Coronary artery (tissue), 2 donors: ENCODE measurements at regions not wholly inside any gene's neighbourhood (a gene's known extent, or its start where the extent isn't known, plus 50 kb on each side); places are given as distances from the start of the nearest gene placed in this dataset.

Experiments used
- DNase-seq: peaks from one replicate; pipeline ENCODE4 v3.0.0-alpha.2; 2017; ENCODE audit warnings: low spot score
- H3K27ac ChIP-seq, 2 donors: fragments of 200-600 bp; sonication (generic); one replicate each; pipeline ENCODE4 v1.5.1; 2016 to 2019
- H3K4me3 ChIP-seq: fragments of 200-600 bp; sonication (generic); 2 replicates; pipeline ENCODE4 v1.5.1; 2016; ENCODE audit warnings: mild to moderate bottlenecking, moderate library complexity
- TF ChIP-seq, protein P1 (sequence below): fragments of 200-600 bp; sonication (generic); IDR thresholded peaks from one replicate; pipeline ENCODE4 v1.5.1; 2019; ENCODE audit warnings: antibody characterized with exemption

DNA sequence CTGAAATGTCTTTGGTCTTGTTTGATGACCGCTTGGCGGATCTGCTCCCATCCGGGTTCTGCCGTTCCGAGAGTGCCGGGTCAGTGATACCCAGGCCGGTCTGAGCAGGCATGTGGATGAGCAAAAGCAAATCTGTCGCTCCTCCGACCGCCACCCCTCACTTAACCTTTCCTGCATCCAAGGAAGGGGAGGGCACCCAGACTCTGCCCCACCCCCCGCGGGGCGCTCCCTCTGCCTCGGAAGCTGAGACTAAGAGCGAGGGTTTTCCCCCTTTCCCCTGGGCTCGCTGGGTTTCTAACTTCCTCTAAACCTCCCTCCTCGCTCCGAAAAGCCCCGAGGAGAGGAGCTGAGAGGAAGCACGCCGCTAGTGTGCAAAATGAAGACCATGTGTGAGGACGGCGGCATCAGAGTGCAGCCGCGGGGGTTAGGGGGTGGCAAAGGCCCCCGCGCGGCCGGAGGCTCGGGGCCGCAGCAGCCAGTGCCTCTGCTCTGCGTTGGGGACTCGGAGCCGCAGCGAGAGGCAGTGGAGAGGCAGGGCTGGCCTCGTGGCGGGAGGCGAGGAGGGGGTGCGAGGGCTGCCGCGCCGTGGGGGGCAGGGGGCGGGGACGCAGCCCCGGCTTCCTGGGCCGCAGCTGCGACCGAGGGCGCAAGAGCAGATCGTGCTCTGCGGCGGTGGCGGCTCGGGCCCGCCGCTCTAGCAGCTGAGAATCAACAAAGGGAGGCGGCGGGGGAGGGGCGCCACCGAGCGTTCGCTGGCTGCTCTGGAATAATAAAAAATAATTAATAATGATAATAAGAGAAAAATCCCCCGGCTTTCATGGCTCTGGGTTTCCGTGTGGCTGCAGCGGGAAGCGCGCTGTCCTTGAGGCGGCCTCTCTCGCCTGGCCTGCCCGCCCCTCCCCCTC, 55.8 kb upstream of the BCOR start:
- DNase-seq = no peak
- Histone ChIP-seq H3K27ac (peak overlapping the region; percentile 5 to 85), H3K4me3 (peak overlapping the region; percentile 69)
- TF ChIP-seq, protein P1, sequence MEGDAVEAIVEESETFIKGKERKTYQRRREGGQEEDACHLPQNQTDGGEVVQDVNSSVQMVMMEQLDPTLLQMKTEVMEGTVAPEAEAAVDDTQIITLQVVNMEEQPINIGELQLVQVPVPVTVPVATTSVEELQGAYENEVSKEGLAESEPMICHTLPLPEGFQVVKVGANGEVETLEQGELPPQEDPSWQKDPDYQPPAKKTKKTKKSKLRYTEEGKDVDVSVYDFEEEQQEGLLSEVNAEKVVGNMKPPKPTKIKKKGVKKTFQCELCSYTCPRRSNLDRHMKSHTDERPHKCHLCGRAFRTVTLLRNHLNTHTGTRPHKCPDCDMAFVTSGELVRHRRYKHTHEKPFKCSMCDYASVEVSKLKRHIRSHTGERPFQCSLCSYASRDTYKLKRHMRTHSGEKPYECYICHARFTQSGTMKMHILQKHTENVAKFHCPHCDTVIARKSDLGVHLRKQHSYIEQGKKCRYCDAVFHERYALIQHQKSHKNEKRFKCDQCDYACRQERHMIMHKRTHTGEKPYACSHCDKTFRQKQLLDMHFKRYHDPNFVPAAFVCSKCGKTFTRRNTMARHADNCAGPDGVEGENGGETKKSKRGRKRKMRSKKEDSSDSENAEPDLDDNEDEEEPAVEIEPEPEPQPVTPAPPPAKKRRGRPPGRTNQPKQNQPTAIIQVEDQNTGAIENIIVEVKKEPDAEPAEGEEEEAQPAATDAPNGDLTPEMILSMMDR = no peak

DNA sequence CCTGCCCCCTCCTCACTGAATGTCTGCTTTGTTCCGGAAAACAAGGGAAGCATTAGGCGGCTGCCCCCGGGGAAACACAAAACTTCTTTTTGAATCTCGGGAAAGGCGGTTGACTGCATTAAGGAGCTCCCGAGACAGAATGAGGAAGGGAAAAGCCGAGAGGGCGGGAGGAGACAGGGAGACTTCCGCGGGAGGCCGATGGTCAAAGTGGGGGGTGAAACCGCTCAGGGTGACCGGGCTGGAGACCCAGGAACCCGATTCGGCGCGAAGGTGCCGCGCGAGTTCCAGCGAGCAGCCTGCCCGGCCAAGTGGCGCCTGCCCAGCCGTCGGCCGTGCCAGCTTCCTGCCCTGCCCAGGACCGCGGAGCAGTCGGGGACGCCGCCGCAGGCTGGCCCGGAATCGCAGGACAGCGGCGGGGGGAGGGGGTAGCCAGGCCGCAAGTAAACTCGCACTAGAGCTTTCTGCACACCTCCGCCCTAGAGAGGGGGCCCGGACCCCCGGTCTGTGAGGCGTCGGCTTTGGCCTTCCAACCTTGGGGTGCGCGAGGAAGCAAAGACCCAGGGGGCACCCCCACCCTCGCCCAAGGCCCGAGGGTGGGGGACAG, 55.1 kb upstream of the BCOR start:
- no peak for DNase-seq
- Histone ChIP-seq H3K4me3 (peak overlapping the region; percentile 69), H3K27ac (peak overlapping the region; percentile 5 to 85)
- TF ChIP-seq, protein P1 = no peak

DNA sequence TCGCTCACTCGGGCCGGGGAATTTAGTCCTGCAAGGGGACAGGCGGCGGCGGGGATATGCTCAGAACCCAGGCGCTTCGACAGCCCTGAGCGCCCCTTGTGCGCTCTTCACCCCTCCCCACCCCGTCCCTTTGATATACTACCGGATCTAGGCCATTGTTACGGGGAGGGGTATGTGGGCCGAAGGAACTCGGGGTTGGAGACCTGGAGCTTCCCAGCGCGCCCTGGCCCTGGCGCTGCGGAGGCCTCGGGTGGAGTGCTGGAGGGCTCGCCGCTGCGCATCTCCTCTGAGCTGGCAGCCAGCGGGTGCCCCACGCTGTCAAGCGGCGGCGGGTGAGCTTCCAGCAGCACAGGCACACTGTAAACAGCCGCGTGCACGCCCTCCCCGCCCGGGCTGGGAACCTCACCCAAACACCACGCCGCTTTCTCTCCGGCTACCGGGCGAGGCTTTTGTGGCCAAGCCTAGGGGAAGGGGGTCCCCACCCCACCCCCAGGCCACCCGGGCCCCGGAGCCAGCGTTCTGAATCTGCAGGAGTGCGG, 54.5 kb upstream of the BCOR start:
- TF ChIP-seq, protein P1 = no peak
- peak overlapping the region; percentile 5 to 85 for H3K27ac ChIP-seq

DNA sequence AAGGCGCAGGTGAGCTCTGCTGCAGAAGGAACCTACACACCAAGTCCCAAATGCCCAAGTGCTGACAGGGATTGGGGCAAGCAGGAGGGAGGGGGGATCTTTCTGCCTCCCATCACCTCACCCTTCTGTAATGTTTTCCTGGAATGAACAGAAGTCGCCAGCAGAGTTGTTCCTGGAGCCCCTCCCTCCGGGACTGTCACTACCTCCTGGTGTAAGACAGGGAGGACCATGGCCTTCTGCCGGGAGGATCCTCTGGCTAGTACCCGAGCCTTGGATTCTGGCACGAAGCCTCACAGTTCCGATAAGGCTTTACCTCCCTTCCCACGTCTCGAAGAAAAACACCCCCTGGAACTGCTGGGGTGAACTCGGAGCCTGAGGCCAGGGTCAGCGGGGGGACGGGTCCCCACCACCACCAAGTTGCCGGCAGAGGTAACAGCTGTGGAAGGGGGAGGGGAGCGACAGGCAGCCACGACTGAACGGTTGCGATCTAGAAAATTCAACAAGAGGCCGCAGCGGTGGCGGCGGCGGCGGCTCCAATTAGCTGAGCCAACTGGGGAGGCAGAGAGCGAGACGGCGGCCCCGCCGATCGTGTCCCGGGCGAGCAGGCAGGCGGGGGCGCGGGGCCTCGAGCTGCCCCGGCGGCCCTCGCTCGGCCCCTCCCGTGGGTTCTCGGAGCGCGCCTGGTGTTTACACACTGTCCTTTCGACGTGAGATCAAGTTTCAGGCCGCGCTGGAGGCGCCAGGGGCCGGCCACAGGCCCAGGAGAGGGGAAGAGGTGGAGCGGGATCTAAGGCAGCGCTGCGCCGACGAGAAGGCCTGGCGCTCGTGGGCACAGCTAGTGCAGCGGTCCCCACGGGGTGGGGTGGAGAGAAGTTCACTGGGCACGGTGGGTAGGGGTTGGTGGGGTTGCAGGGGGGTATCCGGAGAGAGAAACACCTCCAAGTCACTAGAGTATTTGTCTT, 53.7 kb upstream of the BCOR start:
- peak overlapping the region in 1 of 2 donors; percentile 85 for H3K27ac ChIP-seq
- DNase-seq = peak; percentile 68
- TF ChIP-seq, protein P1 = no peak
- peak overlapping the region; percentile 69 for H3K4me3 ChIP-seq

More for the DNA sequence above, 54.5 kb upstream of the BCOR start:
- H3K4me3 ChIP-seq = peak overlapping the region; percentile 69
- DNase-seq = no peak

DNA sequence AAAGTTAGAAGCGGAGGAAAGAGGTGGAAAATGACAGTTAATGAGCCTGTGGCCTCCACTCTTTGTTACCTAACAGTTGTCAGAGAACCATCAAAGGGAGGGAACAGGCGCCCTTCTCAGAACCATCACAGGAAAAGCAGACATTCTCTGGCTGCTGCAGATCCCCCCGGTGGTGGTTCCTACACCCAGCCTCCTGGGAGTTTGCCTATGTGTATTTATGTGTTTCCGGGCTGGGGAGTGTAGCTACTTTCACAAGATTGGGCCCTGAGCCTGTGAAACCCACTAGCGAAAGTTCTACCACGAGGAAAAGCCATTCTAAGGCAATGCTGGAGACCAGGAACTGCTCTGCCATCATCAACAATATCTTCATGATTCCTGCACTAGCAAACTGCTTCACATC, 52.7 kb upstream of the BCOR start:
- Histone ChIP-seq H3K27ac (no peak overlapping the region), H3K4me3 (no peak overlapping the region)
- no peak for DNase-seq
- TF ChIP-seq, protein P1 = no peak

DNA sequence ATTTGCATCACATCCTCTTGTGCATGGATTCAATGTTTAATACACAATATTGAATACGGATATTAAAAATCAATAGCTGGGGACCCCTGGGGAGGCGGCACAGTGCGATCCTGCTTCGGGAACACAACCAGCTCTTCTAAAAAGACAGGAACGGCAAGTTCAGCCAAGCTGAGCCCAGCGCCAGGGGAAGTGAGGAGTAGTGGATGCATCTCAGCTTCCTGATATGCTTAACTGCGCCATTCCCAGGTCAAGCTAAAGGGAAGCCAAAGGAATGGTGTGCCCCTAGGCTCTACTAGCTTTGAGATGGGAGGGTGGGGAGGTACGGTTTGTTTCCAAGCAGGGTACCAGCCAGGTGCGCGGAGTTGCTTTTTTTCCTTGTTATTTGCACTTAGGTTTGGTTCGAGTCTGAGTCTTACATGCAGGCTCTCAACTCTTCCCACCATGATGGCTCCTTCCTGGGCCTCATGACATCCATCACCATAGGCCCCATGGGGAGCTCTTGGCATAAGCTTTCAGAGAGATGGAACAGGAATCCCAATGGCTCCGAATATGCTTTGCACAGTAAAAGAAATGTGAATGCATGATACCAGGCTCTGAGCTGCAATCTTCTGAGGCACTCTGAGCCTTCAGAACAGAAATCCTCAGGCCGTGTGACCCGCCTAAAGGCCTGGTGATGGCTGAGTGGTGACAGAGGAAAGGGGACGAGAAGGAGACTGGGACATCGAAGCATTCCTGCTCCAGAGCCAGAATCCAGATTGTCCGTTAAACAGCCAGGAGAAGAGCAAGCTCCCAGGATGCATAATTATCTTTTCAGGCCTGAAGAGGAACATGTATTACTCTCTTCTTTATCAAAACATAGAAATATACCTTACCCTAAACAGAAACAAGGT, 51.8 kb upstream of the BCOR start:
- no peak overlapping the region for H3K4me3 ChIP-seq
- TF ChIP-seq, protein P1 = no peak
- H3K27ac ChIP-seq = no peak overlapping the region
- DNase-seq = no peak
